Activated naive CD4-positive, alpha-beta T cell treated with anti-CD3 and anti-CD28 coated beads, Interleukin-2, amount 50 U/mL, for 24 hours (primary cell): ENCODE measurements at regions not wholly inside any gene's neighbourhood (a gene's known extent, or its start where the extent isn't known, plus 50 kb on each side); places are given as distances from the start of the nearest gene placed in this dataset.
"Not testable (repeated sequence)": the region's sequence is repeated elsewhere in the genome, so short reads cannot be mapped to it uniquely, and the experiment has no call there.

Experiments
- H3K27ac Mint-ChIP-seq: one replicate; pipeline ENCODE4 v1.8.0; 2021; ENCODE audit warnings: mild to moderate bottlenecking, mixed read lengths
- H3K27me3 Mint-ChIP-seq: one replicate; pipeline ENCODE4 v1.8.0; 2021; ENCODE audit warnings: mixed read lengths
- H3K36me3 Mint-ChIP-seq: one replicate; pipeline ENCODE4 v1.8.0; 2021; ENCODE audit warnings: mixed read lengths
- H3K4me1 Mint-ChIP-seq: one replicate; pipeline ENCODE4 v1.8.0; 2021; ENCODE audit warnings: mixed read lengths
- H3K4me3 Mint-ChIP-seq: one replicate; pipeline ENCODE4 v1.8.0; 2021; ENCODE audit warnings: mild to moderate bottlenecking, mixed read lengths
- H3K9me3 Mint-ChIP-seq: one replicate; pipeline ENCODE4 v1.8.0; 2021; ENCODE audit warnings: mixed read lengths

GRCh38 chr1:200496937-200497336 is 87.1 kb upstream of the ZNF281 start:
- no peaks in the 10 kb centered on the region for H3K27me3 Mint-ChIP-seq
- no peaks in the 10 kb centered on the region for H3K36me3 Mint-ChIP-seq
- no peaks in the 10 kb centered on the region for H3K9me3 Mint-ChIP-seq

GRCh38 chr1:200495901-200496300 is 86.1 kb upstream of the ZNF281 start:
- no peaks in the 10 kb centered on the region for H3K27me3 Mint-ChIP-seq
- no peak overlapping the region for H3K4me3 Mint-ChIP-seq
- no peaks in the 10 kb centered on the region for H3K36me3 Mint-ChIP-seq
- H3K4me1 Mint-ChIP-seq, result no peaks in the 10 kb centered on the region
- H3K27ac Mint-ChIP-seq, result no peak overlapping the region
- no peaks in the 10 kb centered on the region for H3K9me3 Mint-ChIP-seq

More at GRCh38 chr1:200496937-200497336, 87.1 kb upstream of the ZNF281 start:
- Mint-ChIP-seq H3K4me1 (no peaks in the 10 kb centered on the region), H3K27ac (no peak overlapping the region), H3K4me3 (no peak overlapping the region)

GRCh38 chr1:200493344-200493743 is 83.5 kb upstream of the ZNF281 start:
- H3K27me3 Mint-ChIP-seq, result peaks cover 3% of the 10 kb centered on the region
- no peaks in the 10 kb centered on the region for H3K9me3 Mint-ChIP-seq
- no peaks in the 10 kb centered on the region for H3K36me3 Mint-ChIP-seq
- no peak overlapping the region for H3K27ac Mint-ChIP-seq
- no peaks in the 10 kb centered on the region for H3K4me1 Mint-ChIP-seq
- no peak overlapping the region for H3K4me3 Mint-ChIP-seq

- H3K27me3 Mint-ChIP-seq, result peaks cover 3% of the 10 kb centered on the region
- H3K27ac Mint-ChIP-seq, result no peak overlapping the region
- H3K4me3 Mint-ChIP-seq, result no peak overlapping the region
- no peaks in the 10 kb centered on the region for H3K4me1 Mint-ChIP-seq
- no peaks in the 10 kb centered on the region for H3K36me3 Mint-ChIP-seq
- H3K9me3 Mint-ChIP-seq, result no peaks in the 10 kb centered on the region
Observed at GRCh38 chr1:200491103-200491502, 81.3 kb upstream of the ZNF281 start.

- Mint-ChIP-seq H3K27me3 (peaks cover 5% of the 10 kb centered on the region), H3K4me1 (no peaks in the 10 kb centered on the region), H3K4me3 (no peak overlapping the region), H3K27ac (no peak overlapping the region), H3K9me3 (no peaks in the 10 kb centered on the region), H3K36me3 (no peaks in the 10 kb centered on the region)
Observed at GRCh38 chr1:200490183-200490582, 80.3 kb upstream of the ZNF281 start.

- Mint-ChIP-seq H3K4me1 (peaks cover 3% of the 10 kb centered on the region), H3K36me3 (no peaks in the 10 kb centered on the region), H3K27me3 (peaks cover 7% of the 10 kb centered on the region), H3K4me3 (no peak overlapping the region), H3K9me3 (no peaks in the 10 kb centered on the region), H3K27ac (no peak overlapping the region)
Observed at GRCh38 chr1:200488375-200489165, 78.7 kb upstream of the ZNF281 start.

GRCh38 chr1:200487650-200488049 is 77.8 kb upstream of the ZNF281 start:
- Mint-ChIP-seq H3K9me3 (no peaks in the 10 kb centered on the region), H3K27me3 (peaks cover 7% of the 10 kb centered on the region), H3K4me1 (peaks cover 7% of the 10 kb centered on the region), H3K4me3 (no peak overlapping the region), H3K36me3 (no peaks in the 10 kb centered on the region), H3K27ac (no peak overlapping the region)

- Mint-ChIP-seq H3K9me3 (no peaks in the 10 kb centered on the region), H3K27me3 (peaks cover 7% of the 10 kb centered on the region), H3K27ac (no peak overlapping the region), H3K4me1 (peaks cover 9% of the 10 kb centered on the region), H3K36me3 (no peaks in the 10 kb centered on the region), H3K4me3 (no peak overlapping the region)
Observed at GRCh38 chr1:200486634-200487033, 76.8 kb upstream of the ZNF281 start.

GRCh38 chr1:200484438-200484946 is 74.7 kb upstream of the ZNF281 start:
- not testable (repeated sequence) for H3K27ac Mint-ChIP-seq, H3K36me3 Mint-ChIP-seq, H3K27me3 Mint-ChIP-seq, H3K9me3 Mint-ChIP-seq, H3K4me3 Mint-ChIP-seq
- peaks cover 13% of the 10 kb centered on the region for H3K4me1 Mint-ChIP-seq

GRCh38 chr1:200483491-200484143 is 73.8 kb upstream of the ZNF281 start:
- no peaks in the 10 kb centered on the region for H3K9me3 Mint-ChIP-seq
- peaks cover 6% of the 10 kb centered on the region for H3K27me3 Mint-ChIP-seq
- no peak overlapping the region for H3K4me3 Mint-ChIP-seq
- H3K36me3 Mint-ChIP-seq, result no peaks in the 10 kb centered on the region
- peaks cover 13% of the 10 kb centered on the region for H3K4me1 Mint-ChIP-seq
- no peak overlapping the region for H3K27ac Mint-ChIP-seq

- Mint-ChIP-seq H3K27ac (peak overlapping the region; percentile 26), H3K4me1 (peaks cover 13% of the 10 kb centered on the region), H3K27me3 (peaks cover 7% of the 10 kb centered on the region)
Observed at GRCh38 chr1:200480964-200481363, 71.1 kb upstream of the ZNF281 start.

GRCh38 chr1:200479816-200480215 is 70.0 kb upstream of the ZNF281 start:
- peaks cover 9% of the 10 kb centered on the region for H3K27me3 Mint-ChIP-seq

More at GRCh38 chr1:200480964-200481363, 71.1 kb upstream of the ZNF281 start:
- Mint-ChIP-seq H3K4me3 (no peak overlapping the region), H3K36me3 (no peaks in the 10 kb centered on the region), H3K9me3 (no peaks in the 10 kb centered on the region)

GRCh38 chr1:200478945-200479558 is 69.2 kb upstream of the ZNF281 start:
- Mint-ChIP-seq H3K4me3 (no peak overlapping the region), H3K27me3 (peaks cover 9% of the 10 kb centered on the region), H3K9me3 (no peaks in the 10 kb centered on the region), H3K27ac (peak overlapping the region; percentile 37), H3K36me3 (no peaks in the 10 kb centered on the region), H3K4me1 (peaks cover 14% of the 10 kb centered on the region)

More at GRCh38 chr1:200479816-200480215, 70.0 kb upstream of the ZNF281 start:
- Mint-ChIP-seq H3K36me3 (no peaks in the 10 kb centered on the region), H3K4me1 (peaks cover 13% of the 10 kb centered on the region), H3K9me3 (no peaks in the 10 kb centered on the region), H3K4me3 (no peak overlapping the region), H3K27ac (no peak overlapping the region)

GRCh38 chr1:200478239-200478623 is 68.4 kb upstream of the ZNF281 start:
- peaks cover 7% of the 10 kb centered on the region for H3K27me3 Mint-ChIP-seq
- peaks cover 16% of the 10 kb centered on the region for H3K4me1 Mint-ChIP-seq
- H3K27ac Mint-ChIP-seq, result no peak overlapping the region
- no peak overlapping the region for H3K4me3 Mint-ChIP-seq
- no peaks in the 10 kb centered on the region for H3K36me3 Mint-ChIP-seq
- no peaks in the 10 kb centered on the region for H3K9me3 Mint-ChIP-seq

- Mint-ChIP-seq H3K27me3 (peaks cover 8% of the 10 kb centered on the region), H3K4me3 (no peak overlapping the region), H3K27ac (no peak overlapping the region), H3K36me3 (no peaks in the 10 kb centered on the region), H3K9me3 (no peaks in the 10 kb centered on the region), H3K4me1 (peaks cover 11% of the 10 kb centered on the region)
Observed at GRCh38 chr1:200474633-200475032, 64.8 kb upstream of the ZNF281 start.
